Left lobe of liver (tissue), 2 donors: ENCODE measurements at regions not wholly inside any gene's neighbourhood (a gene's known extent, or its start where the extent isn't known, plus 50 kb on each side); places are given as distances from the start of the nearest gene placed in this dataset.
A peak's percentile ranks its signal among the peaks of the same experiment; 100 is the strongest.
"Not testable (repeated sequence)": the region's sequence is repeated elsewhere in the genome, so short reads cannot be mapped to it uniquely, and the experiment has no call there.

Source experiments
- ATAC-seq: fragments of 200-7000 bp; cut with Tn5 transposase; one replicate; pipeline ENCODE4 v1.9.1; 2020; ENCODE audit warnings: mild to moderate bottlenecking, moderate library complexity
- DNase-seq: peaks from one replicate; pipeline ENCODE4 v3.0.0-alpha.2; 2020; ENCODE audit warnings: low spot score
- donor health status: DM: no; HTN: no; CAD: no; lungs with moderate emphysema.
- donor health status: DM: no; HTN: yes; CAD: no.

DNA sequence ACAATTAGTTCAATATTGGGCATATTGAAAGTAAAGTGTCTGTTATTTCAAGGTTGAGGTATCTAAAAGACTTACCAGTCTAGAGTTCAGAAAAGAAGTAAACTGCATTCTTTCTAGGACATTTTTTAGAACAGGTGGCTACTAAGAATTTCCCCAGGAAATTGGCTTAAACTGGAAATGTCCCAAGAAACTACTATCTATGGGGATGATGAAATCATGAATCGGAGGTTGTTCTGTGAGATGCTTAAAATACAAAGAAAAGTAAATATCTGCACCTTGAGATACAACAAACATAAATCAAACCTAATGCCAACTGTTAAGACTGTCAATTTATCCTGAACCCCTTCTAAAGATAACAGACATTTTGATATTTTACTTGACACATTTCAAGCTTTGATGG is 226.5 kb upstream of the NREP start:
- ATAC-seq (no peak), DNase-seq (no peak)

- DNase-seq: no peak
- no peak for ATAC-seq
Measured at GRCh38 chr5:111977436-111977829, 220.4 kb upstream of the NREP start.

- ATAC-seq (no peak), DNase-seq (no peak)
Measured at GRCh38 chr5:111976705-111977435, 219.9 kb upstream of the NREP start.

DNA sequence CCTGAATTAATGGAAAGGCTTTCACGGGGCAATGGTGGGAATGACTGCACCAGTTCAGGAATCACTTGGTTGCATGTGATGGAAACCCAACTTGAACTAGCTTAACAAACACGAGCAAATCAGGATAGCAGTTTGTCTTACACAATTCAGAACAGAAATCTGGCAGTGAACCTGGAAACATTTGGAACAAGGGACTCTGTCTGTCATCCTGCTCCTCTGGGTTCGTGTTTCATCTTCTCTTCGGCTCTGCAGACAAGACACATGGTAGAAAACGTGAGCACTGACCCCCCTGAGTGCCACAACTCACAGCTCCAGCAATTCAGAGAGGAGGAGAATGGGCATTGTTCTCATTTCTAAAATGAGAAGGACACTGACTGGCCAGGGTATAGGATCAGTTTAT is 218.1 kb upstream of the NREP start:
- DNase-seq (no peak), ATAC-seq (peak; percentile 55)

DNA sequence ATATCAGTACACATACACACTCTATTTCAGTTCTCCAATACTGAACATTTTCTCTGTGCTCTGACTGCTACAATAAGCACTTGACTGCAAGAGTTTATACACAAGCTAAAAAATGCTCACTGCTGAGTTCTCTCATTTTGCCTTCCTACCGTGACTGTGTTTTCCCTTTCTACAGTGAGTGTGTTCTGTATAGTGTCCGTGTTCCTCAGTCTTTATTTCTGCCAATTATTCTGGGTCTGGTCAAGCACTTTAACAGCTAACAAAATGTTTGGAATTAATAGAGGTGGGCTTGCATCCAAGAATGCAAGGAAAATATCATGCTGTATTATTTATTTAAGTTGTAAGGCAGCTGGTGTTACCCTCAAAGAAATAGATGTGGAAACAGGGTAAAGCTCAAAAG is 217.0 kb upstream of the NREP start:
- DNase-seq (no peak), ATAC-seq (no peak)

- DNase-seq (no peak), ATAC-seq (no peak)
Measured at GRCh38 chr5:111972548-111972947, 215.6 kb upstream of the NREP start.

DNA sequence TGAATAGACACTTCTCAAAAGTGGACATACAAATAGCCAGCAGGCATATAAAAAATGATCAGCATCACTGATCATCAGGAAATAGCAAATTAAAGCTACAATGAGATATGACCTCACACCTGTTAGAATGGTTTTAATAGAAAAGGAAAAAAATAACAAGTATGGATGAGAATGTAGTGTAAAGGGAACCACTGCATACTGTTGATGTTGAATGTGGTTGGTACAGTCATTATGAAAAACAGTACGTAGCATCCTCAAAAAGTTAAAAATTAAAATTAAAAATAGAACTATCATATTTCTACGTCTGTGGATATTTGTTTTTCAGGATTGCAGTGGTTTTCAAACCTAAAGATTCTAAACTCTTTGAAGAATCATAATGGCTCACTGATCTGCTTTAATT is 215.1 kb upstream of the NREP start:
- ATAC-seq: no peak
- no peak for DNase-seq

DNA sequence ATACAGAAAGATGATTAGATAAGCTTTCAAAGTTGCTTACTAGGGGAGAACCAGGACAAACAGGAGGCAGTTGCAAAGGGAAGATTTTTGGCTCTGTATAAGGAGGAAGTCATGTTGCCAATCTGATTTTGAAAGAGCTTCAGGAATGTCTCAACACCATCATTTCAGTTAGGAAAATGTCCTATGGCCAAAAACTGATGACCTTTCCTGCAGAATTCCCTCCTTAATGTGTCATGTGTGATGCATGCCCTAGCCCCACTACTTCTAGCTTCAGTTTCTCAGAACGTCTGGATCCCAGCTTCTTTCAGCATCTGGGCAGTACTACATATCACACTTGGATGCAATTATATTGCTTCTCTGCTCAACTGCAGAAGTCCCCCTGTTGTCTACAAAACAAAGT is 211.5 kb upstream of the NREP start:
- DNase-seq (no peak), ATAC-seq (no peak)

DNA sequence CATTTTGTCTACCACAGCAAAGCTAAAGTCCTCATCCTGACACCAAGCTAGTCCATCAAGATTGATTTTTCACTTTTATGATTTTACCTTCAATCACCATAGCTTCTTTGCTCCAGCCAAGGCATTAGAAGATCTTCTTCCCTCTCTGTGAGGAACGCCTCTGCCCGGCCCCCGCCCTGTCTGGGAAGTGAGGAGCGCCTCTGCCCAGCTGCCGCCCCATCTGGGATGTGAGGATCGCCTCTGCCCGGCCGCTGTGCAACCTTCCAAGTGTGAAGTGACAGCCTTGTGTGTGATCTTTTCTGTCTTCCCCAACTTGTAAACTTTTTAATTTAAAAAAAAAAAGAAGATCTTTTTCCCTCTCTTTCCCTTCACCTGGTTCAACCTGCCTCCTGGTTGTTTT is 210.5 kb upstream of the NREP start:
- no peak for ATAC-seq
- DNase-seq: no peak

GRCh38 chr5:111966290-111966689 is 209.3 kb upstream of the NREP start:
- no peak for ATAC-seq
- no peak for DNase-seq

GRCh38 chr5:111963555-111963954 is 206.6 kb upstream of the NREP start:
- no peak for DNase-seq
- ATAC-seq: no peak

- ATAC-seq (no peak), DNase-seq (no peak)
Measured at GRCh38 chr5:111962906-111963305, 205.9 kb upstream of the NREP start.

GRCh38 chr5:111961862-111962261 is 204.9 kb upstream of the NREP start:
- DNase-seq: no peak

GRCh38 chr5:111960476-111961215 is 203.7 kb upstream of the NREP start:
- ATAC-seq (no peak), DNase-seq (no peak)

More at GRCh38 chr5:111961862-111962261, 204.9 kb upstream of the NREP start:
- no peak for ATAC-seq

- DNase-seq (no peak), ATAC-seq (no peak)
Measured at GRCh38 chr5:111958851-111959250, 201.9 kb upstream of the NREP start.

- ATAC-seq, DNase-seq: not testable (repeated sequence)
Measured at GRCh38 chr5:111956765-111957164, 199.8 kb upstream of the NREP start.

DNA sequence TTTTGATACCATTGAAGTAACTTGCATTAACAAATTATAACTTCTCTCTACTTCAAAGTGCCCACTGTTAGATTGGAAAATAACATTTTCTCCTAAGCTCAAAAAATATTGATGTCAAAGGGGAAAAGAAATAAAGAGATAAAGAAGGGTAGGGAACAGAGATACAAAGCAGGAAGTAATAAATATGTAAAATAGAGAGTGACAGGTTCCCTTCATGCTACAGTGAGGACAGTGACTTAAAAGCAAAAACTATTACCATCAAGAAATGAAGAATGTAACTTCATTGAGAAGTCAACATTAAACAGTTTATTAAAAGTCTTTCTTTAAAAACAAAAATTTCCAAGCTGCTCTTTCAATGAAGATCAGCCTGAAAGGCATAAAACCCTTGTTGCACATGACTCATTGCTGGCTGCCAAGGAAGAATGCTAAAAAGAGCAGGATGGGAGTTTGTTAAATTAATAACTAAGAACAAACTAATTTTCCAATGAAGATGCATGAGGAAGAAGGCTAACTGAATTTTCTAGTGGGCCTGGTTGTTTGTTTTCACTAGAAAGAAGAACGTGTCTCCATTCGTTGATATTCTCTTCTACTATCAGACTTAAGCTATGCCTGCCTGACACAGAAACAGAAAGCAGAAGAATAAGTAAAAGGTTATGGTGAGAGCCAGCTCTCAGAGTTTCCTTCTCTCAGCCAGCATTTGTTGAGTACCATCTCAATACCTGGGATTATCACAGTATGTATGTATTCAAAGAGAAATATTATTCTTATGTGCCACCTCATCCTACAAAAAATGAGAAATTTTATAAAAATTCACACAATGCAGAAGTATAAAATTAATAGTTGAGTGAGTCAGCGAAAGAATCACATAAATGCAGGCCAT is 197.8 kb upstream of the NREP start:
- DNase-seq (no peak), ATAC-seq (no peak)

DNA sequence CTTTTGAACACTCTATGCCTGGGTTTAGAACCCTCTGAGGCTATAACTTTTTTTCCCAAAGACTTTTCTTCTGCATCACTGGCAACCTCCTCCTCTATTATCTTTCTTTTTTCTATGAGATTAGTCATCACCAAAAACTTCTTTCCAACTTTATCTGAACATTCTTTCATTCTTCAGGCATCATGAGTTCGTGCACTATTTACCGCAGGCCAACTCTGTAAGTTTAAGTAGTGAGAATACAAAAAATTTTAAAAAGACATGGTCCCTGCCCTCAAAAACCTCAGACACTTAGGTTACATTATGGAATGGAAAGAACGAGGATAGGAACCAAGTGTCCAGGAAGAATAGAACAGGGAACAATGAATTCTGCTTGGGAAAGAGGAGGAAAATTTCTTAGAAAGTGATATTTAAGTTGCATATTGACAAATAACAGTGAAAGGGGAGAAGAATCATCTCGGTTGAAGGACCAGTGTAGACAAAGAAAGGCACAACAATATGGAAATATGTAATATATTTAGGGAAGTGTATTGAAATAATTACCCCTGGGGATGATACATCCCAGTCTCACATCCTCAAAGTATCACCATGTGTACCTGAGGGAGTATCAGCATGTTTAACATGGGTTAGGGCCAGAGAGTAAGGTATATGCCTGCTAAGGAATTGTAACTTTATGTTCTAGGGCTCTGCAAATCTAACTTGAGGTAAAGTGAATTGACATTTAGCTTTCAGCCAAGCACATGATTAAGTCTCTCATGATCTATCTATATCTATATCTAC is 196.5 kb upstream of the NREP start:
- ATAC-seq (no peak), DNase-seq (no peak)

DNA sequence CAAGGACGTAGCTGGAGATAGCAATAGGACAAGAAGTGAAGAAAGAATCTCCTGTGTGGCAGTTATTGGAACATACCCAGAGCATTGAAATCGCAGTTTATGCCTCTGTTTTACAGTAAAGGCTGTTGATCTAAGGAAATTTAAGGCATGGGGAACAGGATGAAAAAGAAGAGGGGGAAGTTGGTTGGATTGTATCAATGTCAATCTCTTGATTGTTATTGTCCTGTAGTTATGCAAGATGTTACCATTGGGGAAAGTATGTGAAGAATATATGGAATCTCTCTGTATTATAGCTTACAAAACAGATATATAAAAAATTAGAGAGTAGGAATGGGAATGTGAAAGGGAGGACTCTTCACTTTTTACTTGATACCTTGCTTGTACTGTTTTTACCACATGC is 195.6 kb upstream of the NREP start:
- ATAC-seq (no peak), DNase-seq (no peak)

DNA sequence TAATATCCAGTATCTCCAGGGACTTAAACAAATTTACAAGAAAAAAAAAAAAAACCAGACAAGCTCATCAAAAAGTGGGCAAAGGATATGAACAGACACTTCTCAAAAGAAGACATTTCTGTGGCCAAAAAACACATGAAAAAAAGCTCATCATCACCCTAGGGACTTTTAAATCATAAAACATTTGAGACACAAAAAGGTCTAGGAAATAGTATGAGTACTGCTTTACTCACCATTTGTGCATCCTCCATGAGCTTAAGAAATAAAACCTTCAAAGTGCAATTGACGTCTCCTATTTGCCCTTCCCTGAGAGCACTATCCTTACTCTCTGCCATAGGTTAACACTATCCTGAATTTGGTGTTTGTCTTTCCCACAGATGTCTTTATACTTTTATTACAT is 193.7 kb upstream of the NREP start:
- DNase-seq (no peak), ATAC-seq (no peak)
